Spleen (tissue), 11 donors: ENCODE measurements at regions not wholly inside any gene's neighbourhood (a gene's known extent, or its start where the extent isn't known, plus 50 kb on each side); places are given as distances from the start of the nearest gene placed in this dataset.

Experiments
- DNase-seq: peaks from one replicate; pipeline ENCODE4 v3.0.0-alpha.2; 2020
- H3K27ac ChIP-seq, 8 donors: fragments of 200-600 bp; sonication (generic) in 7 of 8; 1 replicate in 4 of 8; 2 replicates in 4 of 8; pipeline versions ENCODE4 v1.5.0 to v1.8.0; 2016 to 2021; ENCODE audit warnings: inconsistent platforms in 4 of 8, mild to moderate bottlenecking in 4 of 8, moderate library complexity in 1 of 8
- H3K27me3 ChIP-seq, 7 donors: fragments of 200-600 bp; sonication (generic) in 6 of 7; replicated peaks in 1 of 7; 1 replicate in 4 of 7; 2 replicates in 3 of 7; pipeline versions ENCODE4 v1.5.0 to v1.8.0; 2016 to 2021; ENCODE audit warnings: inconsistent platforms in 3 of 7, mild to moderate bottlenecking in 1 of 7
- H3K36me3 ChIP-seq, 6 donors: fragments of 200-600 bp; sonication (generic) in 5 of 6; 1 replicate in 4 of 6; 2 replicates in 2 of 6; pipeline versions ENCODE4 v1.5.0 to v1.8.0; 2016 to 2021; ENCODE audit warnings: inconsistent platforms in 2 of 6
- H3K4me1 ChIP-seq, 6 donors: fragments of 200-600 bp; sonication (generic) in 5 of 6; 1 replicate in 3 of 6; 2 replicates in 3 of 6; pipeline versions ENCODE4 v1.5.0 to v1.8.0; 2016 to 2021; ENCODE audit warnings: inconsistent platforms in 3 of 6
- H3K4me3 ChIP-seq, 8 donors: fragments of 200-600 bp; sonication (generic) in 7 of 8; 1 replicate in 4 of 8; 2 replicates in 4 of 8; pipeline versions ENCODE4 v1.5.0 to v1.8.0; 2016 to 2021; ENCODE audit warnings: inconsistent platforms in 4 of 8, mild to moderate bottlenecking in 4 of 8, moderate library complexity in 2 of 8
- H3K9me3 ChIP-seq, 8 donors: fragments of 200-600 bp; sonication (generic) in 7 of 8; 1 replicate in 4 of 8; 2 replicates in 4 of 8; pipeline versions ENCODE4 v1.5.0 to v1.8.0; 2016 to 2021; ENCODE audit warnings: inconsistent platforms in 4 of 8
- POLR2A ChIP-seq, 3 donors: fragments of 450-650 bp; IDR thresholded peaks; one replicate each; pipeline ENCODE4 v1.5.1; 2017; ENCODE audit warnings: antibody characterized with exemption in 3 of 3, mild to moderate bottlenecking in 1 of 3
- POLR2AphosphoS5 ChIP-seq, 3 donors: sonication (generic); formaldehyde crosslinking; IDR thresholded peaks; one replicate each; pipeline ENCODE4 v1.5.1; 2017; ENCODE audit warnings: antibody characterized with exemption in 3 of 3
- WGBS, 5 donors: extraction: QIAGEN DNeasy Blood & Tissue Kit in 3 of 5; methylation state at CpG; one replicate each; pipeline versions ENCODE4 v1.1.5 to v1.1.7; 2013 to 2018; 5-methylcytosine and 5-hydroxymethylcytosine counted together
- intact Hi-C: fragments of 100-400 bp; cut with DNase I; formaldehyde crosslinking; loops from one replicate; pipeline ENCODE4 v1.15.0; 2023; ENCODE audit warnings: low total_unique reads
- TF ChIP-seq, protein P1 (sequence below), 11 experiments: fragments of 200-600 bp in 7 of 11; fragments of 450-650 bp in 4 of 11; sonication (generic) in 4 of 11; IDR thresholded peaks in 8 of 11; conservative IDR thresholded peaks in 3 of 11; 1 replicate in 7 of 11; 2 replicates in 4 of 11; pipeline versions ENCODE4 v1.4.0 to v1.8.0; 2016 to 2021; ENCODE audit warnings: antibody characterized with exemption in 11 of 11, inconsistent platforms in 4 of 11, mild to moderate bottlenecking in 1 of 11
- donor health status: healthy with polysubstance abuse.
- donor health status: DM: no; HTN: no; CAD: no; lungs with moderate emphysema.
- donor health status: DM: no; HTN: no; CAD: no.
- donor health status: Bipolar disorder and iron deficiency.
- donor health status: healthy.
- donor health status: DM: no; HTN: no; CAD: no.
- donor health status: DM: yes; HTN: yes; CAD: no.

DNA sequence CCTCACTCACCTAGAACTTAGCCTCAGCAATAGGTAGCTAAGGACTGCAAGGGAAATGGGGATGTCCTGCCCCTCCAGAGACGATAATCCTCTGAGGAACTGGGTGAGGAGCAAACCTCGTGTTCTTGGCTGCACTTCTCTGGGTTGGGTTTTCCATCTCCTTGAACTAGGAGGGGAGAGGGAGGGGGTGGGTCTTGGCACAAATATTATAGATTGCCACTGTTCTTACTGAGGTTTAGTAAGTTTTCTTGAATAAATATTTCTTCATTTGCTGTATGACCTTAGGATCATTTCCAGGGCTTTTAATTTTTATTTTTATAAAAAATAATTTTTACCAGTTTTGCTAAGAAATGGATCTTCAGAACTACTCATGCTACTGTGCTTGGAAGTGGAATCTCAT, 406.7 kb upstream of the FZD8 start:
- no peak overlapping the region for H3K4me3 ChIP-seq
- no peak for DNase-seq
- H3K4me1 ChIP-seq: no peaks in the 10 kb centered on the region
- WGBS, 5 donors: 63 to 90% (median 71%) methylated on average over 2 of the region's 2 CpGs
- TF ChIP-seq, protein P1, sequence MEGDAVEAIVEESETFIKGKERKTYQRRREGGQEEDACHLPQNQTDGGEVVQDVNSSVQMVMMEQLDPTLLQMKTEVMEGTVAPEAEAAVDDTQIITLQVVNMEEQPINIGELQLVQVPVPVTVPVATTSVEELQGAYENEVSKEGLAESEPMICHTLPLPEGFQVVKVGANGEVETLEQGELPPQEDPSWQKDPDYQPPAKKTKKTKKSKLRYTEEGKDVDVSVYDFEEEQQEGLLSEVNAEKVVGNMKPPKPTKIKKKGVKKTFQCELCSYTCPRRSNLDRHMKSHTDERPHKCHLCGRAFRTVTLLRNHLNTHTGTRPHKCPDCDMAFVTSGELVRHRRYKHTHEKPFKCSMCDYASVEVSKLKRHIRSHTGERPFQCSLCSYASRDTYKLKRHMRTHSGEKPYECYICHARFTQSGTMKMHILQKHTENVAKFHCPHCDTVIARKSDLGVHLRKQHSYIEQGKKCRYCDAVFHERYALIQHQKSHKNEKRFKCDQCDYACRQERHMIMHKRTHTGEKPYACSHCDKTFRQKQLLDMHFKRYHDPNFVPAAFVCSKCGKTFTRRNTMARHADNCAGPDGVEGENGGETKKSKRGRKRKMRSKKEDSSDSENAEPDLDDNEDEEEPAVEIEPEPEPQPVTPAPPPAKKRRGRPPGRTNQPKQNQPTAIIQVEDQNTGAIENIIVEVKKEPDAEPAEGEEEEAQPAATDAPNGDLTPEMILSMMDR (IDR thresholded peaks at IDR 0.05 in 8 of 11, conservative IDR thresholded peaks at IDR 0.05 in 3 of 11): no peak
- no peak for TF ChIP-seq POLR2AphosphoS5 (IDR thresholded peaks at IDR 0.05)
- H3K27ac ChIP-seq: no peak overlapping the region
- no peaks in the 10 kb centered on the region for H3K9me3 ChIP-seq
- H3K36me3 ChIP-seq: no peaks in the 10 kb centered on the region
- intact Hi-C loops: no loop called here
- no peaks in the 10 kb centered on the region for H3K27me3 ChIP-seq

DNA sequence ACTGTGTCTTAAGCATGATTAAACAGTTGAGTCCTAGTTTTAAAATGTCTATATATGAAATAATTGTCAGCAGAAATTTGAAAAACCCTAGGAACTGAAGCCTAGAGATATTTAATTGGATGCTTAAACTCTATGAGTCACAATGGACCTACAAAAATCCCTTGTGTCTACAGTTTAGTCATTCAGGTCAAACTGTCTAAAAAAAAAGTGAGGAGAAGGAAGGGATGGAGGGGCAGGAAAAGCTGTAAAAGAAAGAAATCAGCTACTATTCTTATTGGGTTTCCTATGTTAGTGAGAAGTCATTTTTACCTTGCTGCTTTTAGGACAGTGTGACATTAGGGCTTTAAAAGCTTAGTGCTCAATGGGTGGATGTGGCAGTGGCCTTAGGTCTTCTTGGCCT, 406.1 kb upstream of the FZD8 start:
- intact Hi-C loops: no loop called here
- Histone ChIP-seq H3K27me3 (no peaks in the 10 kb centered on the region), H3K27ac (no peak overlapping the region), H3K36me3 (no peaks in the 10 kb centered on the region), H3K9me3 (no peaks in the 10 kb centered on the region), H3K4me1 (no peaks in the 10 kb centered on the region), H3K4me3 (no peak overlapping the region)
- TF ChIP-seq POLR2AphosphoS5 (IDR thresholded peaks at IDR 0.05) (no peak), POLR2A (IDR thresholded peaks at IDR 0.05) (no peak)
- TF ChIP-seq, protein P1 (IDR thresholded peaks at IDR 0.05 in 8 of 11, conservative IDR thresholded peaks at IDR 0.05 in 3 of 11): no peak
- no peak for DNase-seq

DNA sequence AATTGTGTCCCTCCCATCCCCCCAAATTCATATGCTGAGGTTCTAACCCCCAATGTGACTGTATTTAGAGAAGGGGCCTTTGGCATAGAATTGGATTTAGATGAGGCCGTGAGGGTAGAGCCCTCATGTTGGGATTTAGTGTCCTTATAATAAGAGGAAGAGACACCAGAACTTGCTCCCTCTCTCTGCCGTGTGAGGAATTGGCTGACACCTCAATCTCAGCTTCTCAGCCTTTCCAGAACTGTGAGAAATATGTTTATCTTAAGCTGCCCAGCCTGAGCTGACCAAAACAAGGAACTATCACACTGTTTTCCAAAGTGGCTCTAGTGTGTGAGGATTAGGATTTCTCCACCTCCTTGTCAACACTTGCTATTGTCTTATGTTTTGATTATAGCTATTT, 400.0 kb upstream of the FZD8 start:
- TF ChIP-seq, protein P1 (IDR thresholded peaks at IDR 0.05 in 8 of 11, conservative IDR thresholded peaks at IDR 0.05 in 3 of 11): no peak
- TF ChIP-seq POLR2A (IDR thresholded peaks at IDR 0.05) (no peak), POLR2AphosphoS5 (IDR thresholded peaks at IDR 0.05) (no peak)
- H3K4me1 ChIP-seq: no peaks in the 10 kb centered on the region
- DNase-seq: no peak
- intact Hi-C loops: no loop called here
- H3K9me3 ChIP-seq: no peaks in the 10 kb centered on the region
- 80 to 100% (median 88%) methylated on average over 2 of the region's 2 CpGs for WGBS, 5 donors
- H3K36me3 ChIP-seq: no peaks in the 10 kb centered on the region
- H3K27ac ChIP-seq: no peak overlapping the region
- H3K4me3 ChIP-seq: no peak overlapping the region
- no peaks in the 10 kb centered on the region for H3K27me3 ChIP-seq

- no peaks in the 10 kb centered on the region for H3K36me3 ChIP-seq
Measured at GRCh38 chr10:36038316-36038955, 396.3 kb upstream of the FZD8 start.

More at GRCh38 chr10:36038316-36038955, 396.3 kb upstream of the FZD8 start:
- no peak overlapping the region for H3K4me3 ChIP-seq
- DNase-seq: no peak
- H3K4me1 ChIP-seq: no peaks in the 10 kb centered on the region
- no peak overlapping the region for H3K27ac ChIP-seq
- 50 to 68% (median 54%) methylated on average over 3 of the region's 3 CpGs for WGBS, 5 donors
- no peaks in the 10 kb centered on the region for H3K27me3 ChIP-seq
- no peaks in the 10 kb centered on the region for H3K9me3 ChIP-seq
- TF ChIP-seq POLR2AphosphoS5 (IDR thresholded peaks at IDR 0.05) (no peak), POLR2A (IDR thresholded peaks at IDR 0.05) (no peak)
- TF ChIP-seq, protein P1 (IDR thresholded peaks at IDR 0.05 in 8 of 11, conservative IDR thresholded peaks at IDR 0.05 in 3 of 11): no peak
- intact Hi-C loops: no loop called here
